ENCODE measurements at regions not wholly inside any gene's neighbourhood (a gene's known extent, or its start where the extent isn't known, plus 50 kb on each side); places are given as distances from the start of the nearest gene placed in this dataset.
"Not testable (repeated sequence)": the region's sequence is repeated elsewhere in the genome, so short reads cannot be mapped to it uniquely, and the experiment has no call there.

DNA sequence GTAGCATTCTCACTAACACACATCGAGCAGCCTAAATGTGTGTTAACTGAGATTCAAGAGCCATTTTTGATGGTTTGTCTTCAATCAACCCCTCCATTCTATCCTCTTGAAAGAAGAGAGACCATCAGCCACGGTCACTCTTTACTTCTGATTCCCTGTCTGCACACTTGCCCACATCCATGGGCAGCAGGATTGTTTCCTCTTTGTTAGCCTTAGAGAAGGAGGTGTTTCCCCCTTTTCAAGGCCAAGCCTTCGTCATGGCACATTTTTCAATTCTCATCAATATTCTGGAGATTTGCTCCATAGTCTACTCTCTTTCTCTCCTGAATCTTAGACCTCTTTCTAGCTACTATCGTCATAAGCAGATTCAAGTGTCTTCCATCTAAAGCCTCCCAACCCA, 522.4 kb upstream of the NAALADL2 start:
- no peak for DNase-seq (ENCODE audit: low read depth)

DNA sequence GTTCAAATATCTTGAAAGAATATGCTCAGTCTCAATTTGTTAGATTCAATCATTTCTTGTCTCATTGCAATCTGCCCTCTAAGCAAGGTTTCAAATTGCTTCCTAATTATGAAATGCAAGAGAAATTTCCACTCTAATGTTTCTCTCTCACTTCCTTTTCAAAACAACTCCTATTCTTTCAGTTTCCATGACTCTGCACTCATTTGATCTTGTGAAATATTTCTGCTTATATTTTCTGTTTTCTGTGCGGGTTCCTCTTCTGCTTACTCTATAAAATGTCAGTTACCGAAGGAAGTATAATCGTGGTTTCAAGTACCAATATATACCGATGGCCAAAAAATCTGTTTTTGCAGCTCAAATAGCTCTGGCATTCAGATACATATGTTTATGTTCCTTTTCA, 521.9 kb upstream of the NAALADL2 start:
- no peak for DNase-seq (ENCODE audit: low read depth)

DNA sequence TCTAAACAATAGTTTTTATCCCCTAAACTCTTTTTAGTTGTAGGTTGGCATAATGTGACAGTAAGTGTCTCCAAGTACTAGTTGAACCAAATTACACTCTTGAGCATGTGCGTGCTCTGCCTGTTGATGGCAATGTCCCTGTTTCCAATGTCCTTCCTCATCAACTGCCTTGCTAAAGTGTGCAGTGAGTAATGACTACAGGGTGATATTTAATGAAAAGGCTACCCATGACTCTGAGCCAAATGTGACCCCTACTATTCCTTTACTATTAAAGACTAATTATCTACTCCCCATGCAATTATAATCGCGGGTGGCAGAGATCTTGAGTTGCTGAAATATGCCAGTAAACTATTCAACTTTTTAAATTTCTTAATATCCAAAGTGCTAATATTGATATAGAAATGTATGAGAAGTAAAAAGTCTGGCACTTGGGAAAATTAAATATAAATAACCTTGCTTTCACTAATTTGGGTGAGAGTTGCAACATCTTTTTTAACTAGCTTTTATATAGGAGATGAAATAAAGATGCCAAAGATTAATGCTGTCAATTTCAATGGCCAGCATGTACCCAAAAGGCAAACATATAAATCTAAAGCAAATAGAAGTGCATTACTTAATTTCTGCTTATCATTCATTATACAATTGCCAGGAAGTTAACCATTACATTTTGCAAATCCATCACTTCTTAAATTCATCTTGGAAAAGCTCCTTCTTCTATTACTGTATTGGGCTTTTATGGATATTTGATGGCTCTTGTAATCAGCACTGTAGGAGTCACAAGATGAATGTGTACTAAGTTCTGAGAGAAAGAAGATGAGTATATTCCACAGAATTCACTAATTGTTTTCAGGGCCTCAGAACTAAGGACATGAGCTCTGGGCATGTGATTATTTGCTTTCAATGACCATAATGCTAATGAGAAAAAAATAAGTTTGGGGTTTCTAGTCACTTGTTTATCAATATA, 518.2 kb upstream of the NAALADL2 start:
- DNase-seq (ENCODE audit: low read depth): no peak

DNA sequence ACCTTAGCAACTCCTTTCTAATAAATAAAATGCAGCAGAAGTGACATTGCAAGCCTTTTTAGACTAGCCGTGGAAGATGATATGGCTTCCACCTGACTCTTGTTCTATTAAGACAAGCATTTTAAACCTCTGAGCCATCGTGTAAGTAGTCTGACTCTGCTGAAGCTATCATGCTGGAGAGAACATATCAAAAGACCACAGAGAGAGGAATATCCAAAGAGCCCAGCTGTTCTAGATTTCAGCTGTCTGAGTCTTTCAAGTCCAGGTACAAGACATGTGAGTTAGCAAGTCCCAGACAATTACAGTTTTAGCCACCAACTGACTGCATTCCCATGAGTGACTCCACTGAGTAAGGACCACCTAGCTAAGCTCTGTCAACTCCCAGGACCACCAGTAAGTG, 517.0 kb upstream of the NAALADL2 start:
- DNase-seq (ENCODE audit: low read depth): no peak

DNA sequence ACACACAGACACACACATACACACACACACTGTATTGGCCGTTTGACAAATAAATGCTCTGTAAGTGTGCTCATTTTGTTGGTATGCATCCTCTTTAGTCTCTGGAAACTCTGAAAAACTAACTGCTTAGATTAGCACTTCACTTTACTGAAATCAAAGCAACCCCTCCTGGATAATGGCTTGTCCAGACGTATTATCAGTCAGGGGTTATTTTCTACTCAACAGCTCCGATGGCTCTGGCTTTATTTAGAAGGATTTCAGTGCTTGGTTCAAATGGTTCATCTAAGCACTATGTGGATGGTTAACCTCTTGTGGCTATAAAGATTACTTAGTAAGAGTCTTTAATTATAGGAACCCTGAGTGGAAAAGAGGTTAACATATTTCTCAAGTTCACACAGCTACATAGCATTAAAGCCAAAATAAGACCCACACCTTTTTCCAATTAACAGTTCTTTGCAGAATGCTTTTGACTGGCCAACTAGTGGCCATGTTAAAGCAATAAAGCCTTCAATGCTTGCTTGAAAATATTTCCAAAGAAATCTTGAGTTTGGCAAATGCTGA, 516.1 kb upstream of the NAALADL2 start:
- DNase-seq (ENCODE audit: low read depth): no peak

DNA sequence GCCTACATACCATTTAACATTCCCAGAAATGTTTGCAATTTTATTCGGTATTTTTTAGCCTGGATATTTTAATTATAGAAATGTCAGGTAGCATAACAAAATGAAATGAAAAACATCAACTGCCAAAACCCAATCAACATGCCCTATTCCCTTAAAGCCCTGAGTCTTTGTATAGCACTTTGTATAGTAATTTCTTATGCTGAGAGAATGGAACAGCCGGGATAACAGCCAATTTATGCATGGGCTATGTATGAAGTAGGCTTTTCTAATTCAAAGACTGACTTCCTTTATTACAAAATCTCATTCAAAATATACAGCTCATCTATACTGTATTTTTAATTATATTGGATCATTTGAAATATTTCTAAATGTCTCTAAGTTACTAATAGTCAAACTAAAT, 513.0 kb upstream of the NAALADL2 start:
- no peak for DNase-seq (ENCODE audit: low read depth)

DNA sequence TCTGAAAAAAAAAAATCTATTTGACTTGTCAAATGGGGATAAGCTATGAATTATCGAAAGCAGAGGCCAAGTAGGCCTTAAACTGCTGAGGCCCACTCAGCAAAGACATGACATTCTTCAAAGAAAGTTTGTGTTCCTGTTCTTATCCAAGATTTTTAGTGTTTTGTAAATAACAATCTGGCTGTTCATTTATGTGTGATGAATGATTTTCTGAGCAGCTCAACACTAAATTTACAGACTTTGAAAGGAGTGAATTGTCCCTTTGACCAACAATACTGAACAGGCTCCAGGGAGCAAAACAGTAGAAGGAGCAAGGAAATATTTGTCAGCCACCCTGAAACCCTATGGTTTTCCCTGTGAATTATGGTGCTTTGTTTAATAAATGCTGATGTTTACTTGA, 512.6 kb upstream of the NAALADL2 start:
- DNase-seq (ENCODE audit: low read depth): no peak

DNA sequence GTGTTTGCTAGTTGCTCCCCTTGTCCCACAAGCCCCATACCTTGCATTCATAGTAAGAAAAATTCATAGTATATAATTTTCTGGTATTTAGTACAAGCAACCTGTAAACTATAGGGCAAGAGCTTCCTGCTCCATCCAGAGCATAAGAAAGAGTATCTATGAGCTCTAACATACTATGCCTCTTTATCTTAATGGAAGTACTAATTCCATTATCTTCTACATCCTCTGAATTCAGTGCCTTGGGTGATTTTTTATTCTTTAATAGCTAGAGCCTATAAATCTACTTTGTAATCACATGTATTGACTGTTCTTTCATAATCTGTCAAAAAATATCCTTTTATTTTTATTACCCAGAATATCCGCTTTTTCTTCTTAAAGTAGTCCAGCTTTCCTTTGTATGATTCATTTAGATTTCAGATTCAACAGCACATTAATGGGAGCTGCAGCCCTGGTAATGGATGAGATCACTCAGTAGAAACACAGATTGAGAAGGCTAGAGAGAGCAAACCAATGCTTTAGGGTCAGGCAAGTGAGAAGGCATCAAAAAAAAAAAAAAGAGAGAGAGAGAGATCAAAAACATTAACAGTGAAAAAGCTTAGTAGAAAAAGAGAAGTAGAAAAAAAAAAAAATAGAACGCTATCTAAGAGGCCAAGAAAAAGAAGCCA, 511.5 kb upstream of the NAALADL2 start:
- DNase-seq (ENCODE audit: low read depth): no peak

DNA sequence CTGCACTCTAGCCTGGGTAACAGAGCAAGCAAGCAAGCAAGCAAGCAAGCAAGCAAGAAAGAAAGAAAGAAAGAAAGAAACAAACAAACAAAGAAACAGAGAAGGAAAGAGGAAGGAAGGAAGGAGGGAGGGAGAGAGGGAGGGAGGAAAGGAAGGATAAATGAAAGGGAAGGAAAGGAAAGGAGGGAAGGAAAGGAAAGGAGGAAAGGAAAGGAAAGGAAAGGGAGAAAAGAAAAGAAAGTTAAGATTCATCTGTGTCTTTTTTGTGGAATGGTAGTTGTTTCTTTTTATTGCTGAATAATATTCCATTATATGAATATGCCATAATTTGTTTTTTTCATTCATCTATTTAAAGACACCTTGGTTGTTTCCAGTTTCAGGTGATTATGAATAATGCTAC, 506.9 kb upstream of the NAALADL2 start:
- no peak for DNase-seq (ENCODE audit: low read depth)

DNA sequence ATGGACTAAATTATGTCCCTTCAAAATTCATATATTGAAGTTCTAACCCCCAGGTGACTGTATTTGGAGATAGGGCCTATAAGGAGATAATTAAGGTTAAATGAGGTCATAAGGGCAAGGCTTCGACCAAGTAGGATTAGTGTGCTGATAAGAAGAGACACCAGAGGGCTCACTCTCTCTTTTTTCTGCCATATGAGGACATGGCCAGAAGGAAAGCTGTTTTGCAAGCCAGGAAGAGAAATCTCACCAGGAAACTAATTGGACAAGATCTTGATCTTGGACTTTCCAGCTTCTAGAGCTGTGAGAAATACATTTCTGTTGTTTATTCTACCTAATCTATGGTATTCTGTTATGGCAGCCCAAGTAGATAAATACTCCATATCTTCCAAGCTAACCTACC, 503.6 kb upstream of the NAALADL2 start:
- DNase-seq (ENCODE audit: low read depth): no peak

DNA sequence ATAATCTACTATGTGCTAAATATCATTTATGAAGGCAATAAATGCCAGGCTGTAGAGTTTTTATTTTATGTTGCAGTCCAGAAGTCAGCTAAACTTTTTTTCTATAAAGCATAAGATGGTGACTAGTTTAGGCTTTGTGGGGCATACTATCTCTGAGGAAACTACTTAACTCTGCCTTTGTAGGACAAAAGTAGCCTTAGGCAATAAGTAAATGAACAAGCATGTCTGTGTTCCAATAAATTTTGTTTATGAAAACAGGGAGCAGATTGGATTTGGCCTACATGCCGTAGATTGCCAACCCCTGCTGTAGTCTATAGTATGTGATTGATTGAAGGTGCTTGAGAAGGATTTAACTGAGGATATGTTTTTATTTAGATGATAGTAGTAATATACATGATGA, 502.5 kb upstream of the NAALADL2 start:
- DNase-seq (ENCODE audit: low read depth): no peak

DNA sequence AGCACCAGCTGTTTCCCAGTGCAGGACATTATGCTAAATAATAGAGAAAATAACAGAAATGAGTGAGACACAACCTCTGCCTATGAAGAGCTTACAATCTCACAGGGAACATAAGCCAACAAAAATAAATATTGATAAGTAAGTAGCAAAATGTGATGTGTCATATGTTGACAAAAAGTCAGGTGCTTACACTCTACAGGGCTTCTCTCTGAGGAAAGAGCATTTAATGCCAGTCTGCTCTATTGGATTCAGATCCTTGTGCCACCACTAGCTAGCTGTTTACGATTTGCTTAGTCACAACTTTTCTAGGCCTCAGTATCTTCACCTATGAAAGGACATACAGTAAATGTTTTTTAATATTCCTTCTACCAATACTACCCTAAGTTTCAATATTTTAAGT, 500.9 kb upstream of the NAALADL2 start:
- DNase-seq (ENCODE audit: low read depth): no peak

DNA sequence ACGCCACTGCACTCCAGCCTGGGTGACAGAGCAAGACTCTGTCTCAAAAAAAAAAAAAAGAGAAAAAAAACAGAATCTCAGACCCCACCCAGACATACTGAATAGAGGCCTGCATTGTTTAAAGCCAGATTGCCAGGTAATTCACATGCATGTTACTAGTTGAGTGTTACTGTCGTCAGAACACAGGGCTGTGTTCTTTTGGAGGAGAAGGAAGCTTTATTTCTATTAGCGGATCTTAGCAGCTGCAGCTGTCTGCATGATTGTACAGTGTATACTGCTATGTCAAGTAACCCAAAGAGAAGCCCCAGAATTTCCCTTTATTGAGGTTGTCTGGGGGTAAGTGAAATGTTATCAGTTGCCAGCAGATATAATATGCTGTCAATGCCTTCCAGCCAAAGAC, 496.6 kb upstream of the NAALADL2 start:
- DNase-seq (ENCODE audit: low read depth): no peak

DNA sequence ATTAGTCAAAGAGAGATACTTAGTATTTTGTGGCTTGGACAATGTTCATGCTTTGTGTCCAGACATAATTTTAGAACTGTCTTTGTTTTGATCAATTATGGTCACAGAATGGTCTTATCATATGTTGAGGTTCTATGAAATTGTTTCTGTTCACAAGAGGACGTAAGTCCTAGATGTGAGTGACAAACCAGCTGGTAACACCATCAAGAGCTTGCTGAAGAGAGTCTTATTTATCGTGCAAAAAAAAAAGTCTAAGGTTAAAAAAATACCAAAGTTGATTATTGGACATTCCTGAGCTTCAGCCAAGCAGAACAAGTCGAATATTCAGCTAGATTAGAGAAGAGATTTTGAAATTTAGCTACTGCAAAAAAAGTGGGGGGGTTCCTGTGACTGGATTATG, 495.9 kb upstream of the NAALADL2 start:
- DNase-seq (ENCODE audit: low read depth): no peak

DNA sequence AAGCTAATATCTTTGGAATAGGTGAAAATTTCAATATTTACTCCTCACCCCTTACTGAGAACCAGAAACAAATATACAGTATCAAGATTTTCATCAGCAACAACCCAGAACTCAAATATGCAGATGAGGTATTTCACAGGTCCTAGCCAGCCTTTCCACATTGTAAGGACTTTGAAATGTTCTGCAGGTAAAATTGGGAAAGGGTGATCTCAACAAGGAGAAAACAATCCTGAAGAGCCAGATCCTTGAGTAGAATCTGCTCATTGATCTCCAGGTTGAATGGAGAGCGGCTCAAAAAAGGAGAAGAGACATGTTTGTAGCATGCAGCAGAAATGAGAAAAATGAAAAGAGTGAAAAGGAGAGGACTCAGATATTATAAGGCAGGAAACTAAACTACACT, 493.3 kb upstream of the NAALADL2 start:
- DNase-seq (ENCODE audit: low read depth): no peak

DNA sequence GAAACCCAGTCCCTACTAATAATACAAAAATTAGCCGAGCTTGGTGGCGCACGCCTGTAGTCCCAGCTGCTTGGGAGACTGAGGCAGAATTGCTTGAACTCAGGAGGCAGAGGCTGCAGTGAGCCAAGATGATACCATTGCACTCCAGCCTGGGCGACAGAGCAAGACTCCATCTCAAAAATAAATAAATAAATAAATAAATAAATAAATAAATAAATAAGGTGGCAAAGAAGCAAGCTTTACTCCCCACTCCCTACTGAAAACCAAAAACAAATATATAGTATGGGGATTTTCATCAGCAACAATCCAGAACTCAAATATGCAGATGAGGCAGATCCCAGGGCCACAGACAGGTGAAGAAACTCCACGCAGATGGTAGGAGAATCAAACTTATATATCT, 492.2 kb upstream of the NAALADL2 start:
- not testable (repeated sequence) for DNase-seq (ENCODE audit: low read depth)

DNA sequence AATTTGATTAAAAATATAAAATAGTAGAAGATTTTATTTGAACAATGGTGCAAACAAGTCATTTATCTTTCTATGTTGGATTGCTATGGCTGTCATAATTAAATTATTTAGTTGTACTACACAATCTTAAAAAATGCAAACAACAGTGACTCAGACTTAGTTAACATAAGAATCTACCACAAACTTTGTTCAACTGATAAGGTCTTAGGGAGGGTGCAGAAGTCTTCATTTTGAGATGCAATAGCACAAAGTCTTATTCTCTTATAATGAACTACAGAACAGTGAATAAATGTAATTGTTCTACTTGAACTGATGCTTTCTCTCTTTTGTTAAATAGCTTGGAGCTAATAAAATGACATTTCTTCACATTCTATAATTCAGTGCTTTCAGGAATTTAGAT, 482.8 kb upstream of the NAALADL2 start:
- DNase-seq (ENCODE audit: low read depth): no peak

DNA sequence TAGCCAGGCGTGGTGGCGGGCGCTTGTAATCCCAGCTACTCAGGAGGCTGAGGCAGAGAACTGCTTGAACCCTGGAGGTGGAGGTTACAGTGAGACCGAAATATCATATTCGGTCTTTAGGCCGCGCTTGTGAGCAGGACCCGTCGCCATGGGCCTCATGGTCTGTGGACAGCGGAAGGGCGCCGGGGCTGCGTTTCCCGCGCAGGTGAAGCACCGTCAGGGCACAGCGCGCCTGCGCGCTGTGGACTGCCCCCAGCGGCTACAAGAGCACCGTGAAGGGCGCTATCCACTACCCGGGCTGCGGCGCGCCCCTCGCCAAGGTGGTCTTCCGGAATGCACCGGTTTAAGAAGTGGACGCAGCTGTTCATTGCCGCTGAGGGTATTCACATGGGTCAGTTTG, 482.0 kb upstream of the NAALADL2 start:
- DNase-seq (ENCODE audit: low read depth): no peak

DNA sequence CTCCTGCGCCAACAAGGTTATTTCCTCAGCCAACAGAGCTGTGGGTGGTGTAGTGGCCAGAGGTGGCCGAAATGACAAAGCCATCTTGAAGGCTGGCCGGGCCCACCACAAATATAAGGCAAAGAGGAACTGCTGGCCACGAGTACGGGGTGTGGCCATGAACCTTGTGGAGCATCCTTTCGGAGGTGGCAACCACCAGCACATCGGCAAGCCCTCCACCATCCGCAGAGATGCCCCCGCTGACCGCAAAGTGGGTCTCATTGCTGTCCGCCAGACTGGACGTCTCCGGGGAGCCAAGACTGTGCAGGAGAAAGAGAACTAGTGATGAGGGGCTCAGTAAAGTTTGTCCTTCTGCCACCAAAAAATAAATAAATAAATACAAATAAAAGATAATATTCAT, 481.4 kb upstream of the NAALADL2 start:
- no peak for DNase-seq (ENCODE audit: low read depth)

DNA sequence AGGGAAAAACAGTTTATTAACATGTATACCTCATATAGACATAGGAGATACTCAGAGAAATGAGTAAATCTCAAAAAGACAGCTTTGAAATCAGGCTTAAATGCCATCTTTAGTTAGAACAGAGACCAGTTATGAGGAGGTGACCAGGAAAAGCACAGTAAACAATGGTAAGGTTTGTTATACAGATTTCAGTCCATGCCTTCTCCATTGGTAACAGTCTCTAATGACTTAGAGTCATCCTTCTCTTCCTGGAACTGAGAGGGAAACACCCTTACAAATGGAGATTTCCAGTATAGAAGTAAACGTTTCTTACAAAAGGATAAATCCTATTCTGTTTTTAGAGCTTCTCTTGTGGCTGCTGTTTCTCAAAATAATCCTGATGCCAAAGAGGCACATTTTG, 476.3 kb upstream of the NAALADL2 start:
- DNase-seq (ENCODE audit: low read depth): no peak

DNA sequence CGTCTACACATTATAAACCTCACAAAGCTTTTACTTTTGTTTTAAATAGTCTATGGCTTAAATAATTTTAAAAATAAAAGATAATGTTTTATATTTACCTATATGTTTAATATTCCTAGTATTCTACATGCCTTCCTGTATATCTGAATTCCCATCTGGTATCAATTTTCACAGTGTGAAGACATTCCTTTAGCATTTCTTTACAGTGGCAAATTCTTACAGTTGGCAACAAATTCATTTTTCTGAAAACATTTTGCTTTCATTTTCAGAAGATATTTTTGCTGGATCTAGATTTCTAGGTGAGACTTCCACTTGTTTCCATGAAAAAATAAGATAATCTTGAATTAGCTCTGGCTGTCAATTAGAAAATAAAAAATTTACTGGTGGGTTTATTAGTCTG, 471.4 kb upstream of the NAALADL2 start:
- DNase-seq (ENCODE audit: low read depth): no peak

DNA sequence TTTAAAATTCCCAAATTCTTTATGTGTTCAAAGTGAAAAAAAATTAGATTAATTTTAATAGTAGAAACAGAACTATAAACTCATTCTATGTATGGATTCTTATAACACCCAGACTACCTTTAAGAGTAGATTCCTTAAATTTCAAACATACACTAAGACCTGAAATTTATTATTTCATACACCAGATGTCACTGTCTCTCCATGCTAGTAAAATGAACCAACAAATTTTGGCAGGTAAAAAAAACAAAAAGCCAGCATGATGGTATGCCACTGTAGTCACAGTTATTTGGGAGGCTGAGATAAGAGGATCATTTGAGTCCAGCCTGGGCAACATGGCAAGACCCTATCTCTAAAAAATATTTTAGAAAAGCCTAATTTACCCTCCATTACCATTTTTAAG, 461.3 kb upstream of the NAALADL2 start:
- no peak for DNase-seq (ENCODE audit: low read depth)

DNA sequence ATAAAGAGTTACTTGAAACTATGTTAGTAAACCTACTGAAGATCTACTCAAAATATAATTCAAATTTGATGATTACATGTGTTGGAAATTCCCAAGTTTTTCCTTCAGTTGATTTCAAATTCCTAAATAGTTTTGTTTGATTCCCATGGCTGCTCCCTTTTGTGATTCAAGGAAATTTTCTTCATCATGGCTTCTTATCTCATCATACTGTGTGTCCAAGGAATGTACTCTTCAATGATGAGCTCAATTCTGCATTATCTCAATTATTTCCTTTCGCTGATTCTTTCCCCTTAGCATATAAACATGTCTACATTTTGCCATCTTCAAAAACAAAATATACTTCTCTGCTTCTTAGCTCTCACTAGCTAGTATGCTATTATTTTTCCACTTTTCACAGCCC, 460.4 kb upstream of the NAALADL2 start:
- DNase-seq (ENCODE audit: low read depth): no peak
